ENCODE measurements at regions not wholly inside any gene's neighbourhood (a gene's known extent, or its start where the extent isn't known, plus 50 kb on each side); places are given as distances from the start of the nearest gene placed in this dataset.
"Not testable (repeated sequence)": the region's sequence is repeated elsewhere in the genome, so short reads cannot be mapped to it uniquely, and the experiment has no call there.

- no peak for DNase-seq (ENCODE audit: low read depth, low spot score)
- H3K4me1 ChIP-seq (ENCODE audit: control insufficient read depth, extremely low read depth, insufficient read depth, low read length), result no peaks in the 10 kb centered on the region
- H3K27ac ChIP-seq (ENCODE audit: insufficient read depth, low read depth, low read length), result no peak overlapping the region
- TF ChIP-seq POLR2AphosphoS5 (IDR thresholded peaks at IDR 0.05; ENCODE audit: insufficient read depth, low read depth, low read length) (no peak), GATA2 (IDR thresholded peaks at IDR 0.05; ENCODE audit: insufficient read depth, insufficient read length, low read depth, low read length) (no peak), POLR2A (IDR thresholded peaks at IDR 0.05; ENCODE audit: low read depth, low read length) (no peak), EZH2 (IDR thresholded peaks at IDR 0.05; ENCODE audit: borderline replicate concordance, low read depth, low read length, severe bottlenecking) (no peak), CTCF (IDR thresholded peaks at IDR 0.05; ENCODE audit: extremely low read depth in 1 of 2, insufficient read depth in 1 of 2, low read depth in 1 of 2, low read length in 2 of 2) (no peak), MYC (IDR thresholded peaks at IDR 0.05; ENCODE audit: low read depth, low read length) (no peak)
- intact Hi-C loops (cut with micrococcal nuclease), result no loop called here
- no peak overlapping the region for H3K4me2 ChIP-seq (ENCODE audit: insufficient read depth, low read length)
- H3K27me3 ChIP-seq (ENCODE audit: control insufficient read depth in 2 of 2, insufficient read depth in 2 of 2, low read length in 2 of 2), result no peaks in the 10 kb centered on the region
- POLR2A ChIA-PET, result no interaction called here
- H3K4me3 ChIP-seq (replicated peaks in 1 of 3; ENCODE audit: insufficient read depth in 1 of 3, low read depth in 1 of 3, low read length in 3 of 3), result no peak overlapping the region
- no TSS peak for BruUV-seq (replicated peaks)
- H4K20me1 ChIP-seq (replicated peaks; ENCODE audit: control insufficient read depth, extremely low read depth, insufficient read depth, low read length), result no peaks in the 10 kb centered on the region
- dilution Hi-C loops (cut with MboI; ENCODE audit: extremely low pct_ligation_motif_present, low sequenced_read_pairs), result no loop called here
- no peak for FAIRE-seq
- H3K9me3 ChIP-seq (replicated peaks; ENCODE audit: control insufficient read depth, insufficient read depth, low read length), result no peaks in the 10 kb centered on the region
- no peaks in the 10 kb centered on the region for H3K79me2 ChIP-seq (ENCODE audit: control insufficient read depth, insufficient read depth, low read length)
- no peaks in the 10 kb centered on the region for H3K9me1 ChIP-seq (replicated peaks; ENCODE audit: control insufficient read depth, extremely low read depth, insufficient read depth, low read length)
- H2AFZ ChIP-seq (ENCODE audit: low read depth, low read length), result no peak overlapping the region
- H3K9ac ChIP-seq (replicated peaks; ENCODE audit: extremely low read depth, insufficient read depth, low read length), result no peak overlapping the region
- no peaks in the 10 kb centered on the region for H3K36me3 ChIP-seq (ENCODE audit: control insufficient read depth in 2 of 2, extremely low read depth in 1 of 2, insufficient read depth in 2 of 2, low read length in 2 of 2)
- CTCF ChIA-PET, result interaction anchor here (1.0 kb wide), 1 partner anchor 101 kb away, joined by 3 read pairs; no protein-coding TSS in a partner anchor
Measured at GRCh38 chr3:61429106-61429505, 132.3 kb upstream of the PTPRG start.

DNA sequence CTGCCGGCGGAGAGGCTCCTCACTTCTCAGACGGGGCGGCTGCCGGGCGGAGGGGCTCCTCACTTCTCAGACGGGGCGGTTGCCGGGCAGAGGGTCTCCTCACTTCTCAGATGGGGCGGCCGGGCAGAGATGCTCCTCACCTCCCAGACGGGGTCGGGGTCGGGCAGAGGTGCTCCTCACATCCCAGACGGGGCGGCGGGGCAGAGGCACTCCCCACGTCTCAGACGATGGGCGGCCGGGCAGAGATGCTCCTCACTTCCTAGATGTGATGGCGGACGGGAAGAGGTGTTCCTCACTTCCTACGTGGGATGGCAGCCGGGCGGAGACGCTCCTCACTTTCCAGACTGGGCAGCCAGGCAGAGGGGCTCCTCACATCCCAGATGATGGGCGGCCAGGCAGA is 126.5 kb upstream of the PTPRG start:
- H3K36me3 ChIP-seq (ENCODE audit: control insufficient read depth in 2 of 2, extremely low read depth in 1 of 2, insufficient read depth in 2 of 2, low read length in 2 of 2); H3K27me3 ChIP-seq (ENCODE audit: control insufficient read depth in 2 of 2, insufficient read depth in 2 of 2, low read length in 2 of 2); H3K9ac ChIP-seq (replicated peaks; ENCODE audit: extremely low read depth, insufficient read depth, low read length); H3K79me2 ChIP-seq (ENCODE audit: control insufficient read depth, insufficient read depth, low read length); H3K4me1 ChIP-seq (ENCODE audit: control insufficient read depth, extremely low read depth, insufficient read depth, low read length); H3K4me3 ChIP-seq (replicated peaks in 1 of 3; ENCODE audit: insufficient read depth in 1 of 3, low read depth in 1 of 3, low read length in 3 of 3); H2AFZ ChIP-seq (ENCODE audit: low read depth, low read length); H3K4me2 ChIP-seq (ENCODE audit: insufficient read depth, low read length); intact Hi-C loops (cut with micrococcal nuclease); dilution Hi-C loops (cut with MboI; ENCODE audit: extremely low pct_ligation_motif_present, low sequenced_read_pairs); H3K9me3 ChIP-seq (replicated peaks; ENCODE audit: control insufficient read depth, insufficient read depth, low read length); BruUV-seq (replicated peaks); POLR2A ChIA-PET; H3K27ac ChIP-seq (ENCODE audit: insufficient read depth, low read depth, low read length); CTCF ChIA-PET; H4K20me1 ChIP-seq (replicated peaks; ENCODE audit: control insufficient read depth, extremely low read depth, insufficient read depth, low read length); DNase-seq (ENCODE audit: low read depth, low spot score); H3K9me1 ChIP-seq (replicated peaks; ENCODE audit: control insufficient read depth, extremely low read depth, insufficient read depth, low read length); FAIRE-seq: not testable (repeated sequence)

GRCh38 chr3:61435361-61435760 is 126.0 kb upstream of the PTPRG start:
- POLR2A ChIA-PET; DNase-seq (ENCODE audit: low read depth, low spot score); H3K4me3 ChIP-seq (replicated peaks in 1 of 3; ENCODE audit: insufficient read depth in 1 of 3, low read depth in 1 of 3, low read length in 3 of 3); dilution Hi-C loops (cut with MboI; ENCODE audit: extremely low pct_ligation_motif_present, low sequenced_read_pairs); H2AFZ ChIP-seq (ENCODE audit: low read depth, low read length); H3K9ac ChIP-seq (replicated peaks; ENCODE audit: extremely low read depth, insufficient read depth, low read length); H3K9me3 ChIP-seq (replicated peaks; ENCODE audit: control insufficient read depth, insufficient read depth, low read length); FAIRE-seq; H4K20me1 ChIP-seq (replicated peaks; ENCODE audit: control insufficient read depth, extremely low read depth, insufficient read depth, low read length); H3K36me3 ChIP-seq (ENCODE audit: control insufficient read depth in 2 of 2, extremely low read depth in 1 of 2, insufficient read depth in 2 of 2, low read length in 2 of 2); H3K4me2 ChIP-seq (ENCODE audit: insufficient read depth, low read length); CTCF ChIA-PET; H3K79me2 ChIP-seq (ENCODE audit: control insufficient read depth, insufficient read depth, low read length); H3K4me1 ChIP-seq (ENCODE audit: control insufficient read depth, extremely low read depth, insufficient read depth, low read length); H3K27ac ChIP-seq (ENCODE audit: insufficient read depth, low read depth, low read length); intact Hi-C loops (cut with micrococcal nuclease); H3K9me1 ChIP-seq (replicated peaks; ENCODE audit: control insufficient read depth, extremely low read depth, insufficient read depth, low read length); H3K27me3 ChIP-seq (ENCODE audit: control insufficient read depth in 2 of 2, insufficient read depth in 2 of 2, low read length in 2 of 2); BruUV-seq (replicated peaks): not testable (repeated sequence)

Data from endothelial cell of umbilical vein (primary cell).